ENCODE measurements at regions not wholly inside any gene's neighbourhood (a gene's known extent, or its start where the extent isn't known, plus 50 kb on each side); places are given as distances from the start of the nearest gene placed in this dataset.

- Histone ChIP-seq H3K4me2 (ENCODE audit: insufficient read depth, low read length) (no peak overlapping the region), H3K27me3 (ENCODE audit: control insufficient read depth in 2 of 2, insufficient read depth in 2 of 2, low read length in 2 of 2) (peaks cover 0 to 15% of the 10 kb centered on the region in 2 experiments; a peak in 3 of 5 replicates), H3K9ac (ENCODE audit: insufficient read depth in 1 of 2, low read depth in 2 of 2, low read length in 2 of 2) (no peak overlapping the region), H3K4me1 (replicated peaks in 1 of 2; ENCODE audit: control insufficient read depth in 2 of 2, insufficient read depth in 2 of 2, low read length in 2 of 2) (no peaks in the 10 kb centered on the region), H3K79me2 (ENCODE audit: control insufficient read depth, insufficient read depth, low read length) (no peaks in the 10 kb centered on the region), H3K36me3 (ENCODE audit: control insufficient read depth, insufficient read depth, low read length) (no peaks in the 10 kb centered on the region), H3K9me3 (replicated peaks; ENCODE audit: control insufficient read depth, insufficient read depth, low read depth, low read length) (no peaks in the 10 kb centered on the region), H3K9me1 (ENCODE audit: control insufficient read depth, insufficient read depth, low read length) (no peaks in the 10 kb centered on the region), H3K4me3 (no peak overlapping the region), H4K20me1 (replicated peaks; ENCODE audit: control insufficient read depth, insufficient read depth, low read length) (no peaks in the 10 kb centered on the region), H3K27ac (ENCODE audit: extremely low read depth, low read depth, low read length) (no peak overlapping the region), H2AFZ (ENCODE audit: low read depth, low read length) (no peak overlapping the region)
- WGBS (ENCODE audit: insufficient coverage, low coverage, missing lambda C conversion rate): under 1% methylated on average over 8 of the region's 8 CpGs
- no peak for TF ChIP-seq ZNF507 (tag; conservative IDR thresholded peaks at IDR 0.05)
- TF ChIP-seq, protein P1, sequence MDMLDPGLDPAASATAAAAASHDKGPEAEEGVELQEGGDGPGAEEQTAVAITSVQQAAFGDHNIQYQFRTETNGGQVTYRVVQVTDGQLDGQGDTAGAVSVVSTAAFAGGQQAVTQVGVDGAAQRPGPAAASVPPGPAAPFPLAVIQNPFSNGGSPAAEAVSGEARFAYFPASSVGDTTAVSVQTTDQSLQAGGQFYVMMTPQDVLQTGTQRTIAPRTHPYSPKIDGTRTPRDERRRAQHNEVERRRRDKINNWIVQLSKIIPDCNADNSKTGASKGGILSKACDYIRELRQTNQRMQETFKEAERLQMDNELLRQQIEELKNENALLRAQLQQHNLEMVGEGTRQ (CRISPR knock-in tag; IDR thresholded peaks at IDR 0.05): peak; percentile 51
- peak; percentile 69 for TF ChIP-seq NFYB (IDR thresholded peaks at IDR 0.05; ENCODE audit: extremely low read depth, insufficient read length)
- TF ChIP-seq RAD51 (IDR thresholded peaks at IDR 0.05; ENCODE audit: borderline replicate concordance, low read depth): 0 out of 2 replicates have a peak, but pooled peaks have one; percentile 12
- in situ Hi-C loops (cut with MboI) (no loop called here), intact Hi-C loops (cut with micrococcal nuclease) (no loop called here)
- POLR2A ChIA-PET: no interaction called here
- FAIRE-seq: no peak
- CTCF ChIA-PET (ENCODE audit: low intra/inter-chr PET ratio): no interaction called here
- BruUV-seq (replicated peaks): no TSS peak
- ATAC-seq: peak; percentile 61
- no peak for DNase-seq (ENCODE audit: extremely low read depth in 1 of 4, low spot score in 3 of 4)
These were observed 113.5 kb upstream of the VRK1 start for GRCh38 chr14:96683562-96684289.

DNA sequence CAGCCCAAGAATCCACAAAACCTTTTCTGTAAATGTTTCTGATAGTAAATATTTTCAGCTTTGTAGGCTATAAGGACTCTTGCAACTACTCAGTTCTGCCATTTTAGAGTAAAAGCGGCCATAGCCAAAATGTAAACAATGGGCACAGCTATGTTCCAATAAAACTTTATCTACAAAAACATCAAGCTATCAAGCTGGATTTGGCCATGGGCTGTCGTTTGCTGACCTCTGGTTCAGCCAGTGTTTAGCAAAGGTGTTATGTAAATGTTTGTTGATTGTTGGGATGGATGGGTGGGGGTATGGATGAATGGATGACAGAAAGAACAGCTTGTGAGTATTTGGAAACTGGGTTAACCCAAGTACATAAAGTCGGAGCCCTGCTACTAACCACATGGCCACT lies 111.1 kb upstream of the VRK1 start:
- ChIA-PET POLR2A (interaction anchor here (0.6 to 2.1 kb wide), 2 partner anchors 11 to 16 kb away, joined by 3 to 7 read pairs; no protein-coding TSS in a partner anchor), CTCF (ENCODE audit: low intra/inter-chr PET ratio) (no interaction called here)
- intact Hi-C loops (cut with micrococcal nuclease) (no loop called here), in situ Hi-C loops (cut with MboI) (no loop called here)
- 0% methylated on average over 3 of the region's 3 CpGs for WGBS (ENCODE audit: insufficient coverage, low coverage, missing lambda C conversion rate)
- DNase-seq (ENCODE audit: extremely low read depth in 1 of 4, low spot score in 3 of 4) (no peak), ATAC-seq (no peak), FAIRE-seq (no peak)
- Histone ChIP-seq H2AFZ (ENCODE audit: low read depth, low read length) (no peak overlapping the region), H3K27me3 (ENCODE audit: control insufficient read depth in 2 of 2, insufficient read depth in 2 of 2, low read length in 2 of 2) (peaks cover 1 to 23% of the 10 kb centered on the region in 2 experiments; a peak in 3 of 5 replicates), H4K20me1 (replicated peaks; ENCODE audit: control insufficient read depth, insufficient read depth, low read length) (no peaks in the 10 kb centered on the region; the same call in 1 of the 2 replicates), H3K4me2 (ENCODE audit: insufficient read depth, low read length) (no peak overlapping the region), H3K27ac (ENCODE audit: extremely low read depth, low read depth, low read length) (no peak overlapping the region), H3K36me3 (ENCODE audit: control insufficient read depth, insufficient read depth, low read length) (no peaks in the 10 kb centered on the region), H3K9me3 (replicated peaks; ENCODE audit: control insufficient read depth, insufficient read depth, low read depth, low read length) (no peaks in the 10 kb centered on the region), H3K9me1 (ENCODE audit: control insufficient read depth, insufficient read depth, low read length) (no peaks in the 10 kb centered on the region), H3K4me3 (no peak overlapping the region), H3K79me2 (ENCODE audit: control insufficient read depth, insufficient read depth, low read length) (no peaks in the 10 kb centered on the region), H3K9ac (ENCODE audit: insufficient read depth in 1 of 2, low read depth in 2 of 2, low read length in 2 of 2) (no peak overlapping the region), H3K4me1 (replicated peaks in 1 of 2; ENCODE audit: control insufficient read depth in 2 of 2, insufficient read depth in 2 of 2, low read length in 2 of 2) (no peaks in the 10 kb centered on the region)
- no TSS peak for BruUV-seq (replicated peaks)
- TF ChIP-seq ZNF24 (IDR thresholded peaks at IDR 0.05): no peak
- no peak for TF ChIP-seq RREB1 (CRISPR knock-in tag; IDR thresholded peaks at IDR 0.05)
- TF ChIP-seq THRAP3 (IDR thresholded peaks at IDR 0.05; ENCODE audit: borderline replicate concordance): no peak

Data from K562 (cell line).